Activated CD4-positive, alpha-beta T cell treated with anti-CD3 and anti-CD28 coated beads, Interleukin-10, Interleukin-2, amounts not matched to agents 100 ng/mL and 50 ng/mL, durations not matched to agents 16 hours and 8 hours (primary cell): ENCODE measurements at regions not wholly inside any gene's neighbourhood (a gene's known extent, or its start where the extent isn't known, plus 50 kb on each side); places are given as distances from the start of the nearest gene placed in this dataset.
"Not testable (repeated sequence)": the region's sequence is repeated elsewhere in the genome, so short reads cannot be mapped to it uniquely, and the experiment has no call there.

ENCODE experiments used
- DNase-seq: peaks from one replicate; pipeline ENCODE4 v3.0.0-alpha.2; 2020

GRCh38 chr16:6708576-6709215 lies 623.9 kb upstream of the RBFOX1 start:
- no peak for DNase-seq

DNA sequence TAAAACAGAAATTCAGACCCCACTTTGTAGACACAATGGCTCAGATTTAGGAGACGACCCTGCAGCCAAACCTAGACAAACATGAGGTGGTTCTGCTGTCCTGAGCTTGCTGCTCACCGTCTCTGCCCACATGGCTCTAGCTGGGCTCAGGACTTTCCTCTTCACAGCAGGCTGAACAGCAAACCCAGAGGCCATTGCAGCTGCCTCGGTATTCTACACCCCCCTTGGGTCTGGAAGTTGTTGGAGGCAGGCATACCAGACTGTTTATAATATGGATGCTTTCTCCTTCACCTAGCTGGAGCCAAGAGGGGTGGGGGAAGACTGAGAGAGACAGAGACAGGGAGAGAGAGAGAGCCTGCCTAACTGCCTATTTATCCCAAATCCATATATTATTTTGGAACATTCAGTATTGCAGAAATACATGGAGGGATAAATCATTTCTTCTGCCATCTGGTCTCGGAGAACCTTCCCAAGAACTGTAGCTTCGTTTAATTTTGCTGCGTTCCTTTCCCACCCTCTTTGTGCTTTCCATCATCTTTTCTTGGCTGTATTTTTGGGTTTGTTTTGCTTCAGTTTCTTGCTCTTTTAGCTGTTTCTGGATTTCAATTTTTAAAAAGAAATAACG lies 628.2 kb upstream of the RBFOX1 start:
- DNase-seq = no peak

GRCh38 chr16:6701096-6701495 lies 631.5 kb upstream of the RBFOX1 start:
- DNase-seq = no peak

- DNase-seq = no peak
Observed at GRCh38 chr16:6698548-6698947, 634.1 kb upstream of the RBFOX1 start.

GRCh38 chr16:6695666-6696065 lies 637.0 kb upstream of the RBFOX1 start:
- no peak for DNase-seq

DNA sequence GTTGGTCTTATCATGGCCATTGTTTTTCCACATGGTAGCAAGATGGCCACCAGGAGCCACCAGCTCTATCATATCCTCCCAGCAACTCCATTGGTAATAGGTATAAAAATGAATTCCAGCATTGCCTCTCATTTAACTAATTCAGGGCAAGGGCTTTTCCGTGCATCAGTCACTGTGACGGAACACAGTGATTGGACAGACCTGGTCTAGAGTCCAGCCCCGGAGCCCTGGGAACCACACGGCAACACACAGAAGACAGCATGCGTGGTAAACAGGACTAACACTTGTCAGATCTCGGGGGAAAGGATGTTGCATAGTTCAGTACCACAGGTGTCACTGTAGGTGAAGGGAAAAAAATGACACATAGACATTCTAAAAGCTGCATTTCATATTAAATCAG lies 638.0 kb upstream of the RBFOX1 start:
- DNase-seq = no peak

DNA sequence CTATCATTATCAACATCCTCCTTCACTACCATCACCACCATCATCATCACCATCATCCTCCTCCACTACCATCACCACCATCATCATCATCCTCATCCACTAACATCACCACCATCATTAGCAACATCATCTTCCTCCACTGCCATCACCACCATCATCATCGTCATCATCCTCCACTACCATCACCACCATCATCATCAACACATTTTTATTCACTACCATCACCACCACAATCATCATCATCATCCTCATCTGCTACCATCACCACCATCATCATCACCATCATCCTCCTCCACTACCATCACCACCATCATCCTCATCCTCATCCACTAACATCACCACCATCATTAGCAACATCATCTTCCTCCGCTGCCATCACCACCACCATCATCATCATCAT lies 639.2 kb upstream of the RBFOX1 start:
- not testable (repeated sequence) for DNase-seq

DNA sequence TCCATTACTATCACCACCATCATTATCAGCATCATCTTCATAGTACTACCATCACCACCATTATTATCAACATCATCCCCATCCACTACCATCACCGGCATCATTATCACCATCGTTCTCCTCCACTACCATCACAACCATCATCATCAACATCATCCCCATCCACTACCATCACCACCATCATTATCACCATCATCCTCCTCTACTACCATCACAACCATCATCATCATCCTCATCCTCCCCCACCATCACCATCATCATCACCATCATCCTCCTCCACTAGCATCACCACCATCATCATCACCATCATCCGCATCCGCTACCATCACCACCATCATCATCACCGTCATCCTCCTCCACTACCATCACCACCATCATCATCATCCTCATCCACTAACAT lies 639.8 kb upstream of the RBFOX1 start:
- no peak for DNase-seq

GRCh38 chr16:6690741-6691140 lies 641.9 kb upstream of the RBFOX1 start:
- no peak for DNase-seq

DNA sequence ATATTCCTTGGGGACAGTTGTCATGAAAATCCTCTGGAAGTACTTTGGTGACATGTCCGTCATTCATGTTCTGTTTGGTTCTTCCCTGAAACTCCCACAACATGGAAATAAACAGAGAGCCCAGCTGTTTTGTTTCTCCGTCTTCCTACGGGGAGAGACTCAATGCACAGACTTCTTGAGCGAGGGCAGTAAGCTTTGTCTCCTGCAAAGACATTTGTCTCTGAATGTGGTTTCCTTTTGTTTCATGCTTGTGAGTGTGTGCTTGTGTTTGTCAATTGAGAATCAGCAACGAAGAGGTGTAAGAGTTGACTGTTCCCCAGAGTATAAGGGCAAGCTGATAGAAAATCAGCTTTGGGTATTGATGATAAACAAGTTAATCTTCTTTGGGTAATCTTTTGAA lies 643.0 kb upstream of the RBFOX1 start:
- no peak for DNase-seq

DNA sequence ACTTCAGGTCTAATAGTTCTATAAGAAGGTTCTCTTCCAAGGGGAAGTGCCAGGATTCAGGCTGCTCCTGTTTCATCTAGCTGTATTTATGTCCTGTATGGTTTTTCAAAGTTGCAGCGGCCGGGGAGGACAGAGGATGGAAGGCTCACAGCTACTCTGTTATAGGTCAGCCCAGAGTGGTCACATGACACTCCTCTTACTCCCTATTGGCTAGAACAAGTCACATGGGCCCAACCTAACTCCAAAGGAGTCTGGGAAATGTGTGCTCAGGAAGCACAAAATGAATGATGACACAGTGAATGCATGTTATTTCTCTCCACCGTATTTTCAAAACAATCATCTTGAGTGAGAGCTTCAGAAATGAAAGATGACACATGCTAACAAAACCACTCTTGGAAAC lies 645.1 kb upstream of the RBFOX1 start:
- no peak for DNase-seq

DNA sequence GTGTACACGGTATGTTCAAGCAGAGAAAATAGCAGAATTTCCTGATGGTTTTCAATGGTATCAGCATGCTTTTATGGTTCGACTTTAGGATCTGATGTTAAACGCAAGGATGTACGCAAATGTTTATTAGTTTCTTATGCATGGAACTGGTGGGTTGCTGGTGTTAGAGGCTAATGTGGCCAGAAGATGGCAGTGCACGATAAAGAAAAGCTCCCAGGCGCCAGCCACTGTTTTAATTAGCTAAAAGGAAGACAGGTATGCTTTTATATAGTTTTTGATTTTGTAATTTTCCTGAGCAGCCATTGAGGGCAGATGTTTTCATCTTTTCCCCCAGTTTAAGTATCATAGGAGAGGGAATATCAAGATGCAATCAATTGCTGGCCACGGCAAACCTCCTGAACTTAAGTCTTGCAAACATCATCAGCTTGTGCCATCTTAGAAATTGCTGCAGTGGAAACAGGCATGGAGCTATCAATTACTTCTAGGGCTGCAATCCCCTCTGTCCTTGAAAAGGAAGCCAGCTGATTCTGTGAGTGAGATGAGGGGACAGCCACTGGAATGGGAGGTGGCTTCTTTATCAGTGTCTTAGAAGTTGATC lies 648.5 kb upstream of the RBFOX1 start:
- peak; percentile 16 for DNase-seq

DNA sequence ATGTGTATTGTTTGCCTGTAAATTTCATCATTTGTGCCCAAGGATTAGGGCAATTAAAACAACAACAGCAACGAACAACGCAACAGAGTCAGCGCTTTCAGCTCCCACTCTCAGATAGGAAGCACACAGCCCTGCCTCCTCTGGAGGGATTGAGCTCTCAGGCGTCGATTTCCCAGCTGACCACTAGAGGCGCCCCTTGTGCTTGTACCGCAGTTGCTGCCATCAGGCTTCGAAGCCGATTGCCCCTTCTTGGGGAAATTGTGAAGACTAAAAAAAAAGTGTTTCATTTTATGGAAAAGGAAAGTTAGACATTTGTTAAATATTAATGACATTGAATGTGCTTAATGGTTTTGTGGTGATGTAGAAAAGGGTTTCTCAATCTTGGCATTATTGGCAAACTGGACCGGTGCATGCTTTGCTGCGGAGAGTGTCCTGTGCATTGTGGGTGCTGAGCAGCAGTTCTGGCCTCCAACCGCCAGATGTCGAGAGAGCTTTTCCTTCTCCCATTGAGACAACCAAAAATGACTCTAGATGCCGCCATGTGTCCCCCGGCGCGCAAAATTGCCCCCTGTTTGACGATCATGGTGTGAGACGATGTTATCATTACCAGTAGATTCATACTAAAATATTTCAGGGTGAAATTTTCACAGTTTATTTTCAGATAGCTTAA lies 650.4 kb upstream of the RBFOX1 start:
- peak; percentile 28 for DNase-seq

DNA sequence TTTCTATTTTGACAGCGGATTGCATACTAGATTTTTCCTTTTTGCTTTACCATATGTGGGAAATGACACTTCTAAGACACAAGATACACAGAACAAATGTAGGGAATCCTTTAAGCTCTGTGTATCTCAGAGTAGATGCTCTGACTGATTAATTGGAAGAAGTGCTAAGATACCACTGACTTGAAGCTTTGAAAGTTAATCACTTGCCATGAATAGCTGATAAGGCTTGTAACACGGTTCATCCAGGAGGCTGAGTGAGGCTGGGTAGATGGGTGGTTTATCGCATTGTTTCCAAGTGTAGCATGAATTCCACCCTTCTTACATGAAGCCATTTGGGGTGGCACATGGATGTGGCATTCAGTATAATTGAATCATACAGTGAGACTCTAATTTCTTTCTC lies 654.1 kb upstream of the RBFOX1 start:
- DNase-seq = no peak

DNA sequence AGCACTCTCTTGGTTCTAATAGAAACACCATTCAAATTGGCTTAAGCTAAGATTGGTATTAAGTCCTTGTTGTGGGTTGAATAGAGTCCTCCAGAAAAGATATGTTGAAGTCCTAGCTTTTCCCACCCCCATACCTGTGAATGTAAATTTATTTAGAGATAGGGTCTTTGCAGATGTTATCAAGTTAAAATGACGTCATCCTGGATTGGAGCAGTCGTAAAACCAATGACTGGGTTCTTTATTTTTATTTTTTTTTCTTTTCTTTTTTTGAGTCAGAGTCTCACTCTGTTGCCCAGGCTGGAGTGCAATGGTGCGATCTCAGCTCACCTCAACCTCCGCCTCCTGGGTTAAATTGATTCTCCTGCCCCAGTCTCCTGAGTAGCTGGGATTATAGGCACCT lies 658.6 kb upstream of the RBFOX1 start:
- no peak for DNase-seq

DNA sequence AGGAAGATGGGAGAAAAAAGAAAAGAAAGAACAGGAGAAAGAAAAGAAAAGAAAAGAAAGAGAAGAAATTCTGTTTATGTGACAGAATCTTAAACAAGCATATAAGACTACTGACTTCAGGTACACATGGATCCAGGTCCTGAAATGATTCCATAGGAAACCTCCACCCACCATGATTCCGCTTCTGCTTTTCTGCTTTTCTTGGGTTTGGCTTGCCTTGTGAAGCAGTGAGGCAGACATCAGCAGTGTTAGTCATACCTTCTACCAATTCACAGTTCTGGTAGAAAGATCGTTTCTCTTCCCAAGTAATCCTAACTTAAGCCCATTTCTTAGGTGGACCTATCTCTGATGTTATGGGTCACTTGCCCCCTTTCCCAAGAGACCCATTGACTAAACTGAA lies 660.1 kb upstream of the RBFOX1 start:
- no peak for DNase-seq

GRCh38 chr16:6667393-6667792 lies 665.3 kb upstream of the RBFOX1 start:
- DNase-seq = no peak

- no peak for DNase-seq
Observed at GRCh38 chr16:6665126-6665525, 667.5 kb upstream of the RBFOX1 start.

- DNase-seq = no peak
Observed at GRCh38 chr16:6663668-6664067, 669.0 kb upstream of the RBFOX1 start.

GRCh38 chr16:6656760-6657159 lies 675.9 kb upstream of the RBFOX1 start:
- DNase-seq = no peak

DNA sequence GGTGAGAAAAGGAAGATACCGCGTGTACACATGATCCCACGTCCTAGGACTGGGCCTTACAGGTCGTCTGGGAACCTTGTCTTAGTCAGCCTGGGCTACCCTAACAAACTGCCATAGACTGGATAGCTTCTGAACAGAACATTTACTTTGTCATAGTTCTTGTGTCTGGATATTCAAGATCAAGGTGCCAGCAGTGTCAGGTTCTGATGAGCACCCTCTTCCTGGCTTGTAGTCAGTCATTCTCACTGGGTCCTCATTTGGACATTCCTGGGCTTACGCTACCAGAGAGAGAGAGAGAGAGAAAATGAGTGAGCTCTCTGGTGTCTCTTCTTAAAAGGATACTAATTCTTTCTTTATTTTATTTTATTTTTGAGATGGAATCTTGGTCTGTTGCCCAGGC lies 685.8 kb upstream of the RBFOX1 start:
- DNase-seq = no peak

DNA sequence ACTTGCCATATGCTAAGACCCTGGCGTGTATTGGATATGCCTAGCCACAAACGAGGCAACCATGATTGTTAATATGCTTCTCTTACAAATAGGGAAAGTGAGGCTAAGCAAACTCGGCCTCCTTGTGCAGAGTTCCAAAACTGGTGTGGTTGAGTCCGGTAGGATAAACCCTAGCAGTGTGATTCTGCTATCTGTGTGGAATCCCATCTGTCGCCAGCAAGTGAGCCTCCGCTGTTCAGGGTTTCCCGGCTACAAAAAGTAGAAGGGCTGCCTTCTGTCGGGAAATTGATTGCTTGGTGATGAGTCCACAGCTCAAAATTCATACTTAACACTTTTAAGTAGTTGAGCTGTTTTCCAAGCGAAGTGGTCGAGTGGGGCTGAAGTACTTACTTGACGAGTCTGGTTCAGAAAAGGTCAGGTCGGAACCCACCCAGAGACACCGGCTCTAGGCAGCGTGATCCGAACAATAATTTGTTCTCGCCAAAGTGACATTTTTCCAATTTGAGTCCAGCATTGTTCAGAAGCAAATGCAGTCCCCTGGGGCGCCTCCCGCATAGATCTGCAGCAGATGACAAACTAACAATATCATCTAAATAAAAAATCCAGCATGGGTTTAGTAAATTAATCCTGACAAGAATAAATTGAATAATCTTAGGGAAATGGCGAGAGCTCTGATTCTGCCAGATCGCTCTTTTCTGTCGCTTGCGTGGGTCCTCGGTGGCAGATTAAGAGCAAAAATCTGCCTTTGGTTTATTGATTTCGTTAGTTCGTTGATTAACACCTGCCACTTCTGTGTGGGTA lies 686.7 kb upstream of the RBFOX1 start:
- no peak for DNase-seq

DNA sequence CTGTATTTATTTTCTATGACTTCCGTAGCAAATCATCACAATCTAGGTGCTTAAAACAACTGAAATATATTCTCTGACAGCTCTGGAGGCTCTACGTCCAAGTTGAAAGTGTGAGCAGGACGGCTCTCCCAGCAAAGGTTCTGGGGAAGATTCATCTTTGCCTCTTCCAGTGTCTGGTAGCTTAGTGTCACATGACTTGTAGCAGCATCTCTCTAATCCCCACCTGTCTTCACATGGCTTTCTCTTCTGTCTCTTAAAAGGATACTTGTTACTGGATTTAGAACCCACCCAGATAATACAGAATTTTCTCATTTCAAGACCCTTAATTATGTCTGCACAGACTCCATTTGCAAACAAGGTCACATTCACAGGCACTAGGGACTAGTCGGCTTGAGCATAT lies 687.7 kb upstream of the RBFOX1 start:
- no peak for DNase-seq
